Gastroesophageal sphincter (tissue), 4 donors: ENCODE measurements at regions not wholly inside any gene's neighbourhood (a gene's known extent, or its start where the extent isn't known, plus 50 kb on each side); places are given as distances from the start of the nearest gene placed in this dataset.
"Not testable (repeated sequence)": the region's sequence is repeated elsewhere in the genome, so short reads cannot be mapped to it uniquely, and the experiment has no call there.

Source experiments
- ATAC-seq: fragments of 150-250 bp; one replicate; pipeline ENCODE4 v1.9.1; 2016; ENCODE audit warnings: mild to moderate bottlenecking, moderate library complexity
- H3K27ac ChIP-seq, 4 donors: fragments of 200-600 bp; sonication (generic) in 3 of 4; 1 replicate in 3 of 4; 2 replicates in 1 of 4; pipeline ENCODE4 v1.5.1; 2016 to 2019
- H3K27me3 ChIP-seq: fragments of 200-600 bp; sonication (generic); one replicate; pipeline ENCODE4 v1.5.1; 2019
- H3K36me3 ChIP-seq, 2 donors: fragments of 200-600 bp; sonication (generic); one replicate each; pipeline ENCODE4 v1.5.1; 2019; ENCODE audit warnings: control low read depth in 1 of 2
- H3K4me1 ChIP-seq, 3 donors: fragments of 200-600 bp; sonication (generic); 1 replicate in 2 of 3; 2 replicates in 1 of 3; pipeline ENCODE4 v1.5.1; 2016 to 2019; ENCODE audit warnings: control low read depth in 2 of 3
- H3K4me3 ChIP-seq, 2 donors: fragments of 200-600 bp; sonication (generic); one replicate each; pipeline ENCODE4 v1.5.1; 2019; ENCODE audit warnings: mild to moderate bottlenecking in 1 of 2, moderate library complexity in 1 of 2
- H3K9me3 ChIP-seq, 3 donors: fragments of 200-600 bp; sonication (generic); one replicate each; pipeline ENCODE4 v1.5.1; 2017 to 2019; ENCODE audit warnings: control low read depth in 2 of 3
- CTCF ChIP-seq, 4 experiments: fragments of 200-600 bp in 2 of 4; fragments of 450-650 bp in 2 of 4; sonication (generic) in 1 of 4; IDR thresholded peaks; one replicate each; pipeline ENCODE4 v1.5.1; 2017 to 2019; ENCODE audit warnings: antibody characterized with exemption in 4 of 4, mild to moderate bottlenecking in 2 of 4, moderate library complexity in 2 of 4
- EP300 ChIP-seq: sonication (generic); formaldehyde crosslinking; IDR thresholded peaks from one replicate; pipeline ENCODE4 v1.6.1; 2017; ENCODE audit warnings: antibody characterized with exemption, mild to moderate bottlenecking
- POLR2A ChIP-seq, 2 donors: fragments of 450-650 bp; IDR thresholded peaks; one replicate each; pipeline ENCODE4 v1.6.1; 2017; ENCODE audit warnings: antibody characterized with exemption in 2 of 2, mild to moderate bottlenecking in 2 of 2, moderate library complexity in 1 of 2
- POLR2AphosphoS5 ChIP-seq: sonication (generic); formaldehyde crosslinking; IDR thresholded peaks from one replicate; pipeline ENCODE4 v1.6.1; 2017; ENCODE audit warnings: antibody characterized with exemption
- WGBS, 2 donors: methylation state at CpG; one replicate each; pipeline ENCODE4 v1.1.5; 2018; ENCODE audit warnings: low coverage in 1 of 2; 5-methylcytosine and 5-hydroxymethylcytosine counted together

GRCh38 chr18:49690312-49690711 lies 123.0 kb downstream of the ACAA2 start:
- 32 to 54% methylated on average over 2 to 3 of the region's 3 CpGs for WGBS, 2 donors
- H3K4me3 ChIP-seq, result no peak overlapping the region
- TF ChIP-seq EP300 (no peak), POLR2A (IDR thresholded peaks at IDR 0.05) (no peak), POLR2AphosphoS5 (no peak), CTCF (IDR thresholded peaks at IDR 0.05) (no peak)
- no peaks in the 10 kb centered on the region for H3K4me1 ChIP-seq
- H3K27me3 ChIP-seq, result no peaks in the 10 kb centered on the region
- no peak for ATAC-seq
- H3K27ac ChIP-seq, result no peak overlapping the region
- H3K9me3 ChIP-seq, result peaks cover 0 to 6% (median 0%) of the 10 kb centered on the region in 3 donors
- H3K36me3 ChIP-seq, result no peaks in the 10 kb centered on the region

- no peaks in the 10 kb centered on the region for H3K9me3 ChIP-seq
- no peak for ATAC-seq
- 47 to 54% methylated on average over 6 of the region's 6 CpGs for WGBS, 2 donors
- no peak overlapping the region for H3K27ac ChIP-seq
- no peak for TF ChIP-seq POLR2A (IDR thresholded peaks at IDR 0.05)
- no peak for TF ChIP-seq CTCF (IDR thresholded peaks at IDR 0.05)
- no peak for TF ChIP-seq POLR2AphosphoS5
- no peak for TF ChIP-seq EP300
- H3K36me3 ChIP-seq, result no peaks in the 10 kb centered on the region
- H3K4me3 ChIP-seq, result no peak overlapping the region
- H3K4me1 ChIP-seq, result no peaks in the 10 kb centered on the region
- H3K27me3 ChIP-seq, result no peaks in the 10 kb centered on the region
Observed at GRCh38 chr18:49685231-49685942, 123.5 kb downstream of the LIPG start.

- WGBS, 2 donors, result 100% methylated on average over 2 to 3 of the region's 3 CpGs
- not testable (repeated sequence) for H3K4me3 ChIP-seq, H3K4me1 ChIP-seq, H3K27ac ChIP-seq, H3K9me3 ChIP-seq, H3K36me3 ChIP-seq, ATAC-seq, H3K27me3 ChIP-seq
Observed at GRCh38 chr18:49682803-49683190, 120.9 kb downstream of the LIPG start.

- Histone ChIP-seq H3K4me1 (no peaks in the 10 kb centered on the region), H3K4me3 (no peak overlapping the region), H3K27ac (no peak overlapping the region), H3K36me3 (no peaks in the 10 kb centered on the region), H3K27me3 (no peaks in the 10 kb centered on the region), H3K9me3 (no peaks in the 10 kb centered on the region)
- no peak for ATAC-seq
- 72 to 79% methylated on average over 3 to 4 of the region's 8 CpGs for WGBS, 2 donors
- no peak for TF ChIP-seq POLR2A (IDR thresholded peaks at IDR 0.05)
- TF ChIP-seq POLR2AphosphoS5, result no peak
- no peak for TF ChIP-seq EP300
- TF ChIP-seq CTCF (IDR thresholded peaks at IDR 0.05), result no peak
Observed at GRCh38 chr18:49682173-49682802, 120.4 kb downstream of the LIPG start.

DNA sequence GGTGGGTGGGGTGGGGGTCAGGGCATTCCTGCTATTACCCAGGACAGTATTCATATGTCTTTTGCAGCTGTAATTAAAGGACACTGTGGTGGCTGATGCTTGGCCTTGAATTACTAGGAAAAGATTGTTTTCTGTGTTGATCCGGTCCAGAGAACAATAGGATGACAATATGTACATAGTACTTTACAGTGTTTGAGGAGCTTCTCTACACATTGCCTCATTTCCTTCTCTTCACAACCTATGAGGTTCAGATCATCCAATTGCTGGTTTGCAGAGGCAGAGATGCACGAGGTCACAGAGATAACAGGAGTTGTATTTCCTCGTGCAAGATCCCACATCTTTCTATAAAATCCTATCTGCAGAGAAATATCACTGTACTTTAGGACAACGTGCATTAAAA lies 119.5 kb downstream of the LIPG start:
- Histone ChIP-seq H3K4me3 (no peak overlapping the region), H3K36me3 (no peaks in the 10 kb centered on the region), H3K4me1 (no peaks in the 10 kb centered on the region), H3K27me3 (no peaks in the 10 kb centered on the region), H3K27ac (no peak overlapping the region), H3K9me3 (no peaks in the 10 kb centered on the region)
- WGBS, 2 donors, result 69 to 97% methylated on average over 2 to 4 of the region's 4 CpGs
- no peak for ATAC-seq
- TF ChIP-seq EP300 (no peak), CTCF (IDR thresholded peaks at IDR 0.05) (no peak), POLR2AphosphoS5 (no peak), POLR2A (IDR thresholded peaks at IDR 0.05) (no peak)
